Activated CD8-positive, alpha-beta memory T cell treated with anti-CD3 and anti-CD28 coated beads for 4 hours (primary cell): ENCODE measurements at regions not wholly inside any gene's neighbourhood (a gene's known extent, or its start where the extent isn't known, plus 50 kb on each side); places are given as distances from the start of the nearest gene placed in this dataset.

Experiments used
- DNase-seq, 2 donors: peaks; one replicate each; pipeline ENCODE4 v3.0.0-alpha.2; 2020; ENCODE audit warnings: low read depth in 2 of 2

GRCh38 chr4:26071688-26072087 lies 157.7 kb downstream of the SMIM20 start:
- DNase-seq = no peak

- no peak for DNase-seq
These were observed 160.0 kb downstream of the SMIM20 start for GRCh38 chr4:26073886-26074560.

GRCh38 chr4:26074712-26075430 lies 160.9 kb downstream of the SMIM20 start:
- peak in 1 of 2 donors; percentile 37 for DNase-seq

GRCh38 chr4:26075583-26075982 lies 161.6 kb downstream of the SMIM20 start:
- DNase-seq = no peak

GRCh38 chr4:26076000-26076587 lies 162.1 kb downstream of the SMIM20 start:
- peak in 1 of 2 donors; percentile 28 for DNase-seq

- no peak for DNase-seq
These were observed 162.9 kb downstream of the SMIM20 start for GRCh38 chr4:26076896-26077295.

GRCh38 chr4:26077756-26078155 lies 163.7 kb downstream of the SMIM20 start:
- no peak for DNase-seq

GRCh38 chr4:26080870-26081628 lies 167.0 kb downstream of the SMIM20 start:
- no peak for DNase-seq

GRCh38 chr4:26081795-26082498 lies 167.9 kb downstream of the SMIM20 start:
- no peak for DNase-seq

- no peak for DNase-seq
These were observed 168.5 kb downstream of the SMIM20 start for GRCh38 chr4:26082565-26082964.

GRCh38 chr4:26083987-26084386 lies 170.0 kb downstream of the SMIM20 start:
- no peak for DNase-seq

- no peak for DNase-seq
These were observed 170.4 kb downstream of the SMIM20 start for GRCh38 chr4:26084414-26084813.

GRCh38 chr4:26085551-26085950 lies 171.5 kb downstream of the SMIM20 start:
- no peak for DNase-seq

GRCh38 chr4:26086621-26087441 lies 172.8 kb downstream of the SMIM20 start:
- DNase-seq = no peak

- no peak for DNase-seq
These were observed 174.5 kb downstream of the SMIM20 start for GRCh38 chr4:26088433-26088928.

GRCh38 chr4:26093551-26093950 lies 179.5 kb downstream of the SMIM20 start:
- DNase-seq = no peak

GRCh38 chr4:26094076-26094475 lies 180.1 kb downstream of the SMIM20 start:
- DNase-seq = no peak

- no peak for DNase-seq
These were observed 180.9 kb downstream of the SMIM20 start for GRCh38 chr4:26094911-26095310.

GRCh38 chr4:26099967-26100366 lies 185.9 kb downstream of the SMIM20 start:
- DNase-seq = no peak

- DNase-seq = no peak
These were observed 187.0 kb downstream of the SMIM20 start for GRCh38 chr4:26101011-26101410.
